HepG2 (cell line): ENCODE measurements at regions not wholly inside any gene's neighbourhood (a gene's known extent, or its start where the extent isn't known, plus 50 kb on each side); places are given as distances from the start of the nearest gene placed in this dataset.

Experiments used
- ATAC-seq: fragments of 200-7000 bp; cut with Tn5 transposase; 3 replicates; pipeline ENCODE4 v1.9.1; 2020; ENCODE audit warnings: mild to moderate bottlenecking, moderate library complexity
- BruUV-seq: library from RNA; stranded (reverse); fragments of 400-500 nt; replicated peaks from 2 replicates; lab custom pipeline; 2021; lab: Mats Ljungman, UMichigan
- CTCF ChIA-PET: fragments of 300-600 bp; formaldehyde crosslinking; extraction: SDS; loops from one replicate; lab custom pipeline; 2021; ENCODE audit warnings: low total read pairs, inconsistent platforms, low intra/inter-chr PET ratio; lab: Yijun Ruan, JAX
- POLR2A ChIA-PET: fragments of 350-600 bp; sonication (Branson Sonifier 250); formaldehyde crosslinking; loops from one replicate; lab custom pipeline; 2020; ENCODE audit warnings: antibody characterized with exemption, inconsistent platforms; lab: Yijun Ruan, JAX
- DNase-seq: peaks from one replicate; pipeline ENCODE4 v3.0.0-alpha.2; 2015; ENCODE audit warnings: low spot score
- FAIRE-seq: peaks from 3 replicates; lab custom pipeline; 2011; peaks lifted over from hg19 to GRCh38; lab: Jason Lieb, UNC
- H2AFZ ChIP-seq: one replicate; pipeline ENCODE4 v1.6.1; 2011; ENCODE audit warnings: low read length, inconsistent platforms
- H3K27ac ChIP-seq: fragments of 300-600 bp; 3 replicates; pipeline ENCODE4 v1.8.0; 2011; ENCODE audit warnings: mixed run types, mild to moderate bottlenecking, mixed read lengths, low read length, inconsistent platforms; ENCODE audit not compliant: insufficient read depth; ENCODE audit errors: extremely low read length
- H3K27me3 ChIP-seq, 2 experiments: fragments of 200-600 bp in 1 of 2; 2 replicates in 1 of 2; 3 replicates in 1 of 2; pipeline versions ENCODE4 v1.6.0 to v1.8.0; 2011; ENCODE audit warnings: low read length in 2 of 2, mild to moderate bottlenecking in 2 of 2, moderate library complexity in 2 of 2, inconsistent platforms in 1 of 2; ENCODE audit not compliant: insufficient read depth in 2 of 2, control insufficient read depth in 1 of 2
- H3K36me3 ChIP-seq, 2 experiments: fragments of 200-600 bp in 1 of 2; replicated peaks in 1 of 2; 2 replicates in 1 of 2; 3 replicates in 1 of 2; pipeline versions ENCODE4 v1.5.1 to v1.8.0; 2011; ENCODE audit warnings: low read length in 2 of 2, inconsistent platforms in 1 of 2; ENCODE audit not compliant: insufficient read depth in 2 of 2, control insufficient read depth in 1 of 2
- H3K4me1 ChIP-seq: 2 replicates; pipeline ENCODE4 v1.5.1; 2012; ENCODE audit warnings: low read length, inconsistent platforms; ENCODE audit not compliant: insufficient read depth
- H3K4me2 ChIP-seq: 2 replicates; pipeline ENCODE4 v1.6.0; 2011; ENCODE audit warnings: low read depth, low read length, inconsistent platforms
- H3K4me3 ChIP-seq, 3 experiments: fragments of 200-600 bp in 1 of 3; sonication (generic), shearing (Covaris generic) in 1 of 3; replicated peaks in 1 of 3; 2 replicates each; pipeline ENCODE4 v1.5.1; 2011 to 2016; ENCODE audit warnings: low read length in 3 of 3, inconsistent platforms in 2 of 3, low read depth in 2 of 3, mild to moderate bottlenecking in 2 of 3, control low read depth in 1 of 3, mixed read lengths in 1 of 3; ENCODE audit not compliant: insufficient read depth in 1 of 3
- H3K79me2 ChIP-seq: one replicate; pipeline ENCODE4 v1.6.1; 2011; ENCODE audit warnings: low read length, inconsistent platforms; ENCODE audit not compliant: insufficient read depth
- H3K9ac ChIP-seq: 2 replicates; pipeline ENCODE4 v1.6.0; 2011; ENCODE audit warnings: mild to moderate bottlenecking, low read depth, low read length, inconsistent platforms; ENCODE audit not compliant: insufficient read depth
- H3K9me3 ChIP-seq: 2 replicates; pipeline ENCODE4 v1.5.1; 2012; ENCODE audit warnings: mild to moderate bottlenecking, low read length
- H4K20me1 ChIP-seq: 2 replicates; pipeline ENCODE4 v1.6.0; 2011; ENCODE audit warnings: inconsistent platforms, mild to moderate bottlenecking, low read length, moderate library complexity; ENCODE audit not compliant: insufficient read depth
- BORCS8-MEF2B ChIP-seq: sonication (generic); formaldehyde crosslinking; IDR thresholded peaks from 2 replicates; pipeline ENCODE4 v1.8.0; 2022; ENCODE audit warnings: mild to moderate bottlenecking, missing genetic modification reagents
- ELF3 ChIP-seq: IDR thresholded peaks from 2 replicates; pipeline ENCODE4 v1.6.1; 2016; ENCODE audit warnings: missing genetic modification reagents, missing compliant biosample characterization
- ELF4 ChIP-seq: sonication (generic); formaldehyde crosslinking; IDR thresholded peaks from 2 replicates; pipeline ENCODE4 v1.5.0; 2020; ENCODE audit warnings: missing genetic modification reagents, mild to moderate bottlenecking, moderate library complexity, borderline replicate concordance
- MAF1 ChIP-seq: sonication (generic); formaldehyde crosslinking; IDR thresholded peaks from 2 replicates; pipeline ENCODE4 v1.5.0; 2020; ENCODE audit warnings: missing genetic modification reagents, borderline replicate concordance
- ZNF33A ChIP-seq: sonication (generic); formaldehyde crosslinking; IDR thresholded peaks from 2 replicates; pipeline ENCODE4 v1.5.1; 2020; ENCODE audit warnings: missing genetic modification reagents, mild to moderate bottlenecking, moderate library complexity, borderline replicate concordance
- ZSCAN25 ChIP-seq: sonication (generic); formaldehyde crosslinking; IDR thresholded peaks from 2 replicates; pipeline ENCODE4 v1.8.0; 2022; ENCODE audit warnings: mild to moderate bottlenecking, missing genetic modification reagents
- WGBS: methylation state at CpG from one replicate; pipeline ENCODE4 v1.1.6; 2017; ENCODE audit warnings: low lambda C conversion rate; 5-methylcytosine and 5-hydroxymethylcytosine counted together
- in situ Hi-C: cut with HindIII; loops from 2 replicates; pipeline ENCODE4 v1.10.0; 2017; ENCODE audit warnings: low pct_unique_long_range_greater_than_20kb; ENCODE audit not compliant: extremely low pct_ligation_motif_present
- intact Hi-C: fragments of 100-400 bp; cut with micrococcal nuclease; formaldehyde crosslinking; loops from one replicate; pipeline ENCODE4 v1.10.0; 2022; ENCODE audit not compliant: unreplicated experiment
- TF ChIP-seq, protein P1 (sequence below): sonication (generic); formaldehyde crosslinking; IDR thresholded peaks from 2 replicates; pipeline ENCODE4 v1.4.0; 2020; ENCODE audit warnings: mild to moderate bottlenecking, missing genetic modification reagents
- TF ChIP-seq, protein P2 (sequence below): sonication (generic); formaldehyde crosslinking; IDR thresholded peaks from 2 replicates; pipeline ENCODE4 v1.4.0; 2020; ENCODE audit warnings: missing genetic modification reagents
- TF ChIP-seq, protein P3 (sequence below): sonication (generic); formaldehyde crosslinking; IDR thresholded peaks from 2 replicates; pipeline ENCODE4 v1.5.1; 2020; ENCODE audit warnings: mild to moderate bottlenecking, missing genetic modification reagents, borderline replicate concordance

DNA sequence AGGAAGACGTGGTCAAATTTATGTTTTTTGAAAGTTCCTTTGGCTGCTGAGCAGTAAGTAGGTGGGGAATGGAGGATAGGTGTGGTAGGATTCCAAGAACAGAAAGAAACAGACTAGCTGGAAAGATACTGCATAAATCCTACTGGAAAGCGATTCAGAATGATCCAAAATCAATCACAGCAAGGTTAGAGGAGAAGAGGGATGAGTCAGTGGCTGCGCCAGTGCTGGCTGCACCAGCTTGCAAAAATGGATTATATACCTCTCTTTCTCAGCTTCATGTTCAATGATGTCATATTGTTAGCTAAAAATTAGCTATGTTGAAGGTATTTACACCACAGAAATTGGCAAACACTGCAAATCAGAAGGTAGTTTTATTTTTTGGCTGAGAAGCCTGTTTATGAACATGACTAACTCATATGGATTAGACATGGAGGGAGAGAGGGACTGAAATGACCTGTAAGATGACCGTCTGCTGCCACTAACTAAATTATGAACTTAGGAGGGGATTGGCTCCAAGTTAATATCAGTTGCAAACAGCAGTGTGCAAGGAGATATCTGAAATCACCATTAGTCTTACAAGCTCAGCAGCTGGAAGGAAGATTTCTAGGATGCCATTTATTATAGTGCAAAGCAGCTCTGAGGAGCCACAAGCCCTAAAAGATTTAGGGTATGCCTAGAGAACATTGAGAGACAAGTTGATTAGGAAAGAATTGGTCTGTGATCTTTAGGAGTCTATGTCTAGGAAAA is 405.3 kb downstream of the MID1IP1 start:
- H3K4me3 ChIP-seq = no peak overlapping the region
- no peak for FAIRE-seq
- H3K36me3 ChIP-seq = no peaks in the 10 kb centered on the region
- H4K20me1 ChIP-seq = no peaks in the 10 kb centered on the region
- no peaks in the 10 kb centered on the region for H3K27me3 ChIP-seq
- no peak for TF ChIP-seq ELF3 (CRISPR knock-in tag)
- TF ChIP-seq ELF4 (CRISPR knock-in tag) = no peak
- no peak for TF ChIP-seq BORCS8-MEF2B
- TF ChIP-seq ZSCAN25 (CRISPR knock-in tag) = no peak
- TF ChIP-seq, protein P1, sequence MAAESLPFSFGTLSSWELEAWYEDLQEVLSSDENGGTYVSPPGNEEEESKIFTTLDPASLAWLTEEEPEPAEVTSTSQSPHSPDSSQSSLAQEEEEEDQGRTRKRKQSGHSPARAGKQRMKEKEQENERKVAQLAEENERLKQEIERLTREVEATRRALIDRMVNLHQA = no peak
- TF ChIP-seq MAF1 (CRISPR knock-in tag) = no peak
- no TSS peak for BruUV-seq
- no peak for DNase-seq
- no peak overlapping the region for H3K9ac ChIP-seq
- no peak overlapping the region for H3K4me2 ChIP-seq
- in situ Hi-C loops = no loop called here
- H3K9me3 ChIP-seq = no peaks in the 10 kb centered on the region
- no peaks in the 10 kb centered on the region for H3K79me2 ChIP-seq
- H3K4me1 ChIP-seq = no peaks in the 10 kb centered on the region
- 39% methylated on average over 4 of the region's 4 CpGs for WGBS
- no peak overlapping the region for H2AFZ ChIP-seq
- ChIA-PET POLR2A (no interaction called here), CTCF (no interaction called here)
- intact Hi-C loops = no loop called here
- no peak for ATAC-seq
- no peak overlapping the region for H3K27ac ChIP-seq

DNA sequence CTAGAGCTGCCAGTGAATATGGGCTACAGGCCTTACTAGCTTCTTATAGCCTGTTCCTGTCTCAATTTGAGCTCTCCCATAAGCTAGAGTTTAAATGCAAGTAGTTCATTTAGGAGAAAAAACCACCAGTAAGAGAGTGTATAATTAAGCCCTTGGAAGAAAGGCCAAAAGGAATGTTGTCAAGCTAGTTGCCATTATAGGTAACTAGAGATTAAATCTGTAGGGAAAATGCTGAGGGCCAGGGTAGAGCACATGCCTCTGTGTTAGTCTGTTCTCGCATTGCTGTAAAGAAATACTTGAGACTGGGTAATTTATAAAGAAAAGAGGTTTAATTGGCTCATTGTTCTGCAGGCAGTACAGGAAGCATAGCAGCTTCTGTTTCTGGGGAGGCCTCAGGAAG is 410.2 kb downstream of the MID1IP1 start:
- H3K4me2 ChIP-seq = no peak overlapping the region
- FAIRE-seq (no peak), ATAC-seq (no peak), DNase-seq (no peak)
- no peak overlapping the region for H3K9ac ChIP-seq
- ChIA-PET POLR2A (no interaction called here), CTCF (no interaction called here)
- H3K79me2 ChIP-seq = no peaks in the 10 kb centered on the region
- no peak overlapping the region for H3K4me3 ChIP-seq
- intact Hi-C loops = no loop called here
- in situ Hi-C loops = no loop called here
- H4K20me1 ChIP-seq = no peaks in the 10 kb centered on the region
- H2AFZ ChIP-seq = no peak overlapping the region
- H3K27me3 ChIP-seq = no peaks in the 10 kb centered on the region
- no TSS peak for BruUV-seq
- no peaks in the 10 kb centered on the region for H3K36me3 ChIP-seq
- H3K9me3 ChIP-seq = no peaks in the 10 kb centered on the region
- WGBS = 0% methylated on average over 1 of the region's 1 CpG
- no peaks in the 10 kb centered on the region for H3K4me1 ChIP-seq
- no peak overlapping the region for H3K27ac ChIP-seq
- TF ChIP-seq, protein P2, sequence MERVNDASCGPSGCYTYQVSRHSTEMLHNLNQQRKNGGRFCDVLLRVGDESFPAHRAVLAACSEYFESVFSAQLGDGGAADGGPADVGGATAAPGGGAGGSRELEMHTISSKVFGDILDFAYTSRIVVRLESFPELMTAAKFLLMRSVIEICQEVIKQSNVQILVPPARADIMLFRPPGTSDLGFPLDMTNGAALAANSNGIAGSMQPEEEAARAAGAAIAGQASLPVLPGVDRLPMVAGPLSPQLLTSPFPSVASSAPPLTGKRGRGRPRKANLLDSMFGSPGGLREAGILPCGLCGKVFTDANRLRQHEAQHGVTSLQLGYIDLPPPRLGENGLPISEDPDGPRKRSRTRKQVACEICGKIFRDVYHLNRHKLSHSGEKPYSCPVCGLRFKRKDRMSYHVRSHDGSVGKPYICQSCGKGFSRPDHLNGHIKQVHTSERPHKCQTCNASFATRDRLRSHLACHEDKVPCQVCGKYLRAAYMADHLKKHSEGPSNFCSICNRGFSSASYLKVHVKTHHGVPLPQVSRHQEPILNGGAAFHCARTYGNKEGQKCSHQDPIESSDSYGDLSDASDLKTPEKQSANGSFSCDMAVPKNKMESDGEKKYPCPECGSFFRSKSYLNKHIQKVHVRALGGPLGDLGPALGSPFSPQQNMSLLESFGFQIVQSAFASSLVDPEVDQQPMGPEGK (CRISPR knock-in tag) = no peak
- TF ChIP-seq, protein P3, sequence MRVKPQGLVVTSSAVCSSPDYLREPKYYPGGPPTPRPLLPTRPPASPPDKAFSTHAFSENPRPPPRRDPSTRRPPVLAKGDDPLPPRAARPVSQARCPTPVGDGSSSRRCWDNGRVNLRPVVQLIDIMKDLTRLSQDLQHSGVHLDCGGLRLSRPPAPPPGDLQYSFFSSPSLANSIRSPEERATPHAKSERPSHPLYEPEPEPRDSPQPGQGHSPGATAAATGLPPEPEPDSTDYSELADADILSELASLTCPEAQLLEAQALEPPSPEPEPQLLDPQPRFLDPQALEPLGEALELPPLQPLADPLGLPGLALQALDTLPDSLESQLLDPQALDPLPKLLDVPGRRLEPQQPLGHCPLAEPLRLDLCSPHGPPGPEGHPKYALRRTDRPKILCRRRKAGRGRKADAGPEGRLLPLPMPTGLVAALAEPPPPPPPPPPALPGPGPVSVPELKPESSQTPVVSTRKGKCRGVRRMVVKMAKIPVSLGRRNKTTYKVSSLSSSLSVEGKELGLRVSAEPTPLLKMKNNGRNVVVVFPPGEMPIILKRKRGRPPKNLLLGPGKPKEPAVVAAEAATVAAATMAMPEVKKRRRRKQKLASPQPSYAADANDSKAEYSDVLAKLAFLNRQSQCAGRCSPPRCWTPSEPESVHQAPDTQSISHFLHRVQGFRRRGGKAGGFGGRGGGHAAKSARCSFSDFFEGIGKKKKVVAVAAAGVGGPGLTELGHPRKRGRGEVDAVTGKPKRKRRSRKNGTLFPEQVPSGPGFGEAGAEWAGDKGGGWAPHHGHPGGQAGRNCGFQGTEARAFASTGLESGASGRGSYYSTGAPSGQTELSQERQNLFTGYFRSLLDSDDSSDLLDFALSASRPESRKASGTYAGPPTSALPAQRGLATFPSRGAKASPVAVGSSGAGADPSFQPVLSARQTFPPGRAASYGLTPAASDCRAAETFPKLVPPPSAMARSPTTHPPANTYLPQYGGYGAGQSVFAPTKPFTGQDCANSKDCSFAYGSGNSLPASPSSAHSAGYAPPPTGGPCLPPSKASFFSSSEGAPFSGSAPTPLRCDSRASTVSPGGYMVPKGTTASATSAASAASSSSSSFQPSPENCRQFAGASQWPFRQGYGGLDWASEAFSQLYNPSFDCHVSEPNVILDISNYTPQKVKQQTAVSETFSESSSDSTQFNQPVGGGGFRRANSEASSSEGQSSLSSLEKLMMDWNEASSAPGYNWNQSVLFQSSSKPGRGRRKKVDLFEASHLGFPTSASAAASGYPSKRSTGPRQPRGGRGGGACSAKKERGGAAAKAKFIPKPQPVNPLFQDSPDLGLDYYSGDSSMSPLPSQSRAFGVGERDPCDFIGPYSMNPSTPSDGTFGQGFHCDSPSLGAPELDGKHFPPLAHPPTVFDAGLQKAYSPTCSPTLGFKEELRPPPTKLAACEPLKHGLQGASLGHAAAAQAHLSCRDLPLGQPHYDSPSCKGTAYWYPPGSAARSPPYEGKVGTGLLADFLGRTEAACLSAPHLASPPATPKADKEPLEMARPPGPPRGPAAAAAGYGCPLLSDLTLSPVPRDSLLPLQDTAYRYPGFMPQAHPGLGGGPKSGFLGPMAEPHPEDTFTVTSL (CRISPR knock-in tag) = no peak
- no peak for TF ChIP-seq ZNF33A (CRISPR knock-in tag)
